Ovary (tissue), 3 donors: ENCODE measurements at regions not wholly inside any gene's neighbourhood (a gene's known extent, or its start where the extent isn't known, plus 50 kb on each side); places are given as distances from the start of the nearest gene placed in this dataset.
"Not testable (repeated sequence)": the region's sequence is repeated elsewhere in the genome, so short reads cannot be mapped to it uniquely, and the experiment has no call there.

Source experiments
- CTCF ChIP-seq, 3 donors: fragments of 450-650 bp in 2 of 3; fragments of 200-600 bp in 1 of 3; IDR thresholded peaks; one replicate each; pipeline versions ENCODE4 v1.5.1 to v1.8.0; 2016 to 2022; ENCODE audit warnings: antibody characterized with exemption in 3 of 3, mild to moderate bottlenecking in 1 of 3
- EP300 ChIP-seq: sonication (generic); formaldehyde crosslinking; IDR thresholded peaks from one replicate; pipeline ENCODE4 v1.6.1; 2017; ENCODE audit warnings: antibody characterized with exemption
- POLR2A ChIP-seq: fragments of 450-650 bp; IDR thresholded peaks from one replicate; pipeline ENCODE4 v1.6.1; 2017; ENCODE audit warnings: antibody characterized with exemption, mild to moderate bottlenecking, moderate library complexity
- donor health status: DM: no; HTN: no; CAD: no.

GRCh38 chr1:245061808-245062207, 93.0 kb upstream of the KIF26B start:
- not testable (repeated sequence) for TF ChIP-seq CTCF (IDR thresholded peaks at IDR 0.05); POLR2A; EP300
